ENCODE measurements at regions not wholly inside any gene's neighbourhood (a gene's known extent, or its start where the extent isn't known, plus 50 kb on each side); places are given as distances from the start of the nearest gene placed in this dataset.

DNA sequence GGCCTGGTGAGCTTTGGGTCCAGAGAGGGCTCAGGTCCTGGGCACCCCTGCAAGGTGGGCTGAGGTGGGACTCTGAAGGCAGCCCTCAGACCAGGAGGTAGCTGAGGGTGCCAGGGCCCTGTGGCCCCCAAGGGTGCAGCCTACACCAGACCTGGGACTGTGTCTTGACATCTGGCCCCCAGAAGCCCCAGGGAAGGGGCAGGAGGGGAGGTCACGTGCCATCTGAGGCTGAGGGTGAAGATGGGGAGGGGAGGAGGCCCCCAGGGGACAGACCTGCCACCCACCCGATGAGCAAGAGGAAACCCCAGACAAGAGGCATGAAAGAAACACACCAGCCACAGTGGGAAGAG, 520.2 kb downstream of the BRD1 start:
- no peak for DNase-seq

DNA sequence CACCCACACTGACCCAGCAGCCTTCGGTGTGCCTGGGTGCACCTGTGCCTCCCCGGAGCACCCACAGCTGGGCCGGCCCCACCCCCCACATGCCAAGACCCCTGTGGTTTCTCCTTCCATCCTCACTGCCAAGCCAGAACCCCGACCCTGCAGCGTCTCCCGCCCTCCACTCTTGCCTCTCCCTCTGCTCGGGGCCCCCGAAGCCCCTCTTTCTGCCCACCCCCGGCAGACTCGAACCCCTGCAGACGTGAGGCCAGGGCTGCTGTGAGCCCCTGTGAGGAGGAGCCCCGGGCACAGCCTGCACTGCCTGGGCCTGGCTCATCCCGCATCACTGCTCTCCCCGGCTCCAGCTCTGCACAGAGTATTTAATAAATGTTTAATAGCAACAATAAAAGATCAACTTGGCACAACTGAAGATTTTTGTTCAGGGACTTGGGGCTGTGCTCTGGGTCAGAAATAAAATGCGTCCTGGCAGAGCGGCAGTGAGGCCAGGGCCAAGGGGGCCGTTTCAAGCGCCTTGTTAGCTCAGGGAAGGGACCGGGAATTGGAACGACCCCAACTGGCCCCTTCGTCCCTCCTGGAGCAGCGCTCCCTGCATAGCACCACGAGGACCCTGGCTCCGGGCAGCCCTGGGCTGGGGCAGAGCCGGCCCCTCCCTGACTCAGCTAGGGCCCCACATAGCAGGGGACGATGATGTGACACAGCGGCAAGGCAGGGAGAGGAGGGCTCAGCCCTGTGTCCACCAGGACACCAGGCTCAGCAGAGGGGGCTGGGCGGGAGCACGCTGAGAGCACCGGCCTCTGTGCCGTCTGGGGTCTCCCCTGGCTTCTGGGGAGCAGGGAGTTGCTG, 520.8 kb downstream of the BRD1 start:
- no peak for DNase-seq

DNA sequence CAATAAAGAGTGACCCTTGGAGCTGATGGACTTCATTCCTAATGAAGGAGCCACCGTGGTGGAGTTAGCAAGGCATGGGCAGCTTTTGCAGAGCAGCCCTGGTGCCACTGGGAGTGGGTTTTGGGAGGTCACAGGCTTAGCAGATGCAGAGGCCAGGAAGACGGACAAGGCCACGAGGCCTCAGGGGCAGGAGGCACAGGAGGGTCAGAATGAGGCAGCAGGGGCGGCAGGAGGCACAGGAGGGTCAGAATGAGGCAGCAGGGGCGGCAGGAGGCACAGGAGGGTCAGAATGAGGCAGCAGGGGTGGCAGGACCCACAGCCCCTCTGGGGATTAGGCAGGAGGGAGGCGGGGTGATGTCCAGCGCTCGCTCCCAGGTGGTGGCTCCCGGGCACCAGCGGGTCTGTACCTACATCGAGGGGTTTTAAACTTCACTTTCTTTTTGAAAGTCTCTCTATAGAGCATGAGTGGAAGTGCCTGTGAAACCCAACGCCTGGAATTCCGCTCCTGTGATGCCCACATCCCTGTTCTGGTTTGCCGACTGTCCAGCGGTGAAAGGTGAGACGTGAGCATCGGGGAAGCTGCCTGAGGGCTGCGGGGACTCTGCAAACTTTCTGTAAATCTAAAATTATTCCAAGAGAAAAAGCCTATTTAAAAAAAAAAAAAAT, 521.6 kb downstream of the BRD1 start:
- no peak for DNase-seq

DNA sequence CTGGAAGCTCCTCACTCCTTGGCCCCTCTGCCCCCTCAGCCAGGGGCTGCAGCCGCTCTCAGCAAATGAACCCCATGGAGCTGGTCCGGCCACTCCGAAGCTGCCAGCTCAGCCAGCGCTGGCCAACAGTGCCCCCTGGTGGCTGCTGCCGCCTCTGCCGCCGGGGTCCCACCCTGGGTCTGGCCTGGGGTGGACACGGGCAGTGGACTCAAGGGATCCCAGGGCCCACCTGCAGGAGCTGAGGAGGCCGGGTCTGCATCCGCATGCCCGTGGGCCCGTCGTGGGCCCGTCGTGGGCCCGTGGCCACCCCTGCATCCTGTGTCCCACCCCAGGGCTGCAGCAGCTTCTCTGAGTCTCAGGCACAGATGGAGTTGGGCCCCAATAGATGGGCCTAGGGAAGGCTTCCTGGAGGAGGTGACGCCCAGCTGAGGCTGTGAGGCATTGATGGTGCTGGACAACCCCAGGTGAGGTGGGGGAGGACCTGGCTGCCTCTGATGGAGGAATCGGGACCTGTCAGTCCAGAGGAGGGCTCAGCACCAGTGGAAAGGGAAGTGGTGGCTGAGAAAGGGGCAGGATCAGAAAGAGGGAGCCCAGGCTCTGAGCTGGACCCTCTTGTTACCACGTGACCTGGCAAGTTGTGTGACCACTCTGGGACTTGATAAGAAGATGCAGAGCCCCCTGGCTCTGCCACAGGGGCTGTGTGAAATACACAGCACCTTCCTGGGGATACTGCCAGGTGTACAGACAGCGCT, 522.3 kb downstream of the BRD1 start:
- DNase-seq = peak; percentile 41

DNA sequence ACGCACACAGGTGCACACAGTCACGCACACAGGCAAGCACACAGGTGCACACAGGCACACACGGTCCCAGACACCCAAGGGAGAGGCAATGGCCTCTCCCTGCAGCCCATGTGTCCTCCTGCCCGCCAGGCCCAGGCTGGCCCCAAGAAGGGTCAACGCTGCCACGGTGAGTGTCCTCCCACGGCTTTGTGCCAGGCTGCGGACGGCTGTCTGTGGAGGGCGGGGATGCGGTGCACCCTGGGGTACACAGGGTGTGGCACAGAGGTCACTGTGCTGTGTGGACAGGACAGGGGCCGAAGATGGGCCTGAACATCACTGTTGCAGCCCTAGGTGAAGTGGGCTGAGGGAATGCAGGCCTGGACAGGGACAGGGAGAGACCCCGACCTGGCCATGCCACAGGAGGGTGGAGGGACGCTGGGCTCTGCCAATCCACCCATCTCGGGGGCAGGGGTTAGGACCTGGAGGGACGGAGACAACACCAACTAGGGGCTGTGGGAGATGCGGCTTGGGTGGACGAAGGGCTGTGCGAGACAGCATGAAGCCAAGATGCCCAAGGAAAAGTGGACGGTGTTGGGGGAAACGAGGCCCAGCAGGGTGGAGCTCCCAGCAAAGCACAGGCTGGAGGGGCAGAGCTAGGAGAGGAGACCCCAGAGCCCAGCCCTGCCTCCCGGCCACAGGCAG, 523.8 kb downstream of the BRD1 start:
- no peak for DNase-seq

DNA sequence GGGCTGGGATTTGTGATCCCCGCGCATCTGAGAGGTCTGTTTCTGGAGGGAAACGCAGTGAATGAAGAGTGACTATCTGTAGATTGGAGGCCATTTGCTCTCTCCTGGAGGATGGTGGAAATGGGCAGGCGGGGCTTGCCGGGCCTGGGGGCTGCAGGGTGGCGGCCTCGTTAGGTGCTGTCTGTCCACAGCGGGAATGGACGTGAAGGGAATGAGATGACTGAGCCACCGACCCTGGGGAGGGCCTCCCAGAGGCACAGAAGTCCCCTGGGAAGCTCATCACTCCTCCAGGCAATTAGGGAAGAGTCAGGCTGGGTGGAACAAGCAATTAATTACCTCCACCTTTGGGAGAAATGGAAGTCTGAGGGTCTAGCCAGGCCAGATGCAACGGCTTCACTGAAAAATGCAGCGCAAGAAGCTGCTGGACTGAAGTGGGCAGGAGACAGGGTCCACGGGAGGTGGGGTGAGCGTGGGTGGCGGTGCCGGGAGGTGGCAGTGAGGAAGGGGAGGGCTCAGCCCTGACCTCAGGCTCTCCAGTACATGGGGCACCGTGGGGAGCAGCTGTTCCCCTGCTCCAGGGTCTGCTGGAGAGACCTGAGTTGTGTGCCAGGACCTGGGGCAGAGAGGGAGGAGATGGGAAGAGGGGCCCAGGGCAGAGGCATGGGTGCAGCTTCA, 524.5 kb downstream of the BRD1 start:
- DNase-seq = no peak

DNA sequence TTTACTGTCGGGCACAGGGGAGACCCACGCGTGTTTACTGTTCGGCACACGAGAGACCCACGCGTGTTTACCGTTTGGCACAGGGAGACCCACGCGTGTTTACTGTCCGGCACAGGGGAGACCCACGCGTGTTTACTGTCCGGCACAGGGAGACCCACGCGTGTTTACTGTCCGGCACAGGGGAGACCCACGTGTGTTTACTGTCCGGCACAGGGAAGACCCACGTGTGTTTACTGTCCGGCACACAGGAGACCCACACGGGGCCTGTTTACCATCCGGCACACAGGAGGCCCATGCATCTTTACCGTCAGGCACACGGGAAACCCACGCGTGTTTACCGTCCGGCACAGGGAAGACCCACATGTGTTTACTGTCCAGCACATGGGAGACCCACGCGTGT, 525.1 kb downstream of the BRD1 start:
- no peak for DNase-seq

DNA sequence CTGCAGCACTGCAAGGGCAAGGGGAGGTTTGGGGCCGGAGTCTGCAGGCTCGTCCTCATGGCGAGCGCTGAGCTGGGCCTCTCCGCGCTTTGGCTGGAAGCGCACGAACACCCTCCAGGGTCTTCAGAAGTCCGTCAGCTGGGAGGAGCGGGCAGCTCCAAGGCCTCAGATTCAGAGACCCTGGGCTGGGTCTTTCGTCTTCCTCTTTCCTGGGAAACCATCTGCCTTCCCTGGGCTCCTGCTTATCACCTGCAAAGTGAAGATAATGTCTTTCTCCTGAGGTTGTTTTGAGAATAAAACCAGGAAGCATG, 525.6 kb downstream of the BRD1 start:
- no peak for DNase-seq

DNA sequence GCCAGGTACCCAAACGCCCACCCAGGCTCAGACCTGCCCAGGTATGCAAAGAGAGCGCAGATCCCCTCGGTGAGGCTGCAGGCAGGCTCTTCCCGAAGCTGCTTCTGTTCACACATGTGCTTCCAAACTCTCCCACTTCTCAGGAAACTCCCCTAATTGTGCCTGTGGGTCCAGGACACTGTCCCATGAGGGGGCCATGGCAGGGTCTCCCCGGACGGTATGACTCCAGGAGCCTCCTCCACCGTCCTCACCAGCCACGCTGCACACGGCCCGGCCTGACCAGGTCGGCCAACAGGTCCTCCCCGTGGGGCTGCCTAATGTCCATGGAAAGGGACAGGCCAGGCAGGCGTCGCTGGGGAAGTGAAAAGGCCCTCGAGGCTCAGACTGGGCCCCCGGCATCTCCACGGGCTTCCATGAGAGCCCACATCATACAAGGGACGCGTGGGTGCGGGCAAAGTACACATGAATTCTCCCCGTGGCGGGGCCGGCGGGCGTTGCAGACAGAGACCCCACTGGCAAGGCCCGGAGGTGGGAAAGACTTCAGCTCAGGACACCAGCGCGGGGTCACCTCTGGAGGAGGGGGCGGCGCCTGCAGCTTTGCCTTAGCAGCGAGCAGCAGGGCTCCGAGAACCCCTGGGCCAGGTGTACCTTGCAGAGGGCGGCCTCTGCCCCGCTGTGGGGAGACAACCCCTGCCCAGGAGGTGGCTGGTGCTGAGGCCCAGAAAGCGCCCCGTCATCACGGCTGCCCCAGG, 526.1 kb downstream of the BRD1 start:
- DNase-seq = no peak

DNA sequence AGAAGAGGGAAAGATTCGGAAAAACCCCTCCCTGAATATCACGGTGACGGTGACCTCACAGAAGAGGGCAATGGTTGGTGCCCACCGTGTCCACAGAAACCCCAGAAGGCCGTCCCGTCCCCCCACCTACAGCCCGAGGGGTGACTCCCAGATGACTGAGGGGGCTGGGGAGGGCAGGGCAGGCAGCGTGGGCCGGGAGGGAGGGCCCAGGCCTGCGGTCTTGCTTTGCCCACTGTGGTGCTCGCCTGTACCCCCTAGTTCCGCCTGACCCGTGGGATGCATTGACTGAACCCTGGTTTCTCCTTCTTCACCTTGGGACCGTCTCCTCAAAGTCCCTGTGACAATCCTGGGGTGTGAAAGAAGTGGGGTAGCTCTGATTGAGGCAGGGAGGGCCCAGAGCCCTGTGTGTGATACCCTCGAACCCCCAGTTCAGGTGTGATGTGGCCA, 526.7 kb downstream of the BRD1 start:
- no peak for DNase-seq

DNA sequence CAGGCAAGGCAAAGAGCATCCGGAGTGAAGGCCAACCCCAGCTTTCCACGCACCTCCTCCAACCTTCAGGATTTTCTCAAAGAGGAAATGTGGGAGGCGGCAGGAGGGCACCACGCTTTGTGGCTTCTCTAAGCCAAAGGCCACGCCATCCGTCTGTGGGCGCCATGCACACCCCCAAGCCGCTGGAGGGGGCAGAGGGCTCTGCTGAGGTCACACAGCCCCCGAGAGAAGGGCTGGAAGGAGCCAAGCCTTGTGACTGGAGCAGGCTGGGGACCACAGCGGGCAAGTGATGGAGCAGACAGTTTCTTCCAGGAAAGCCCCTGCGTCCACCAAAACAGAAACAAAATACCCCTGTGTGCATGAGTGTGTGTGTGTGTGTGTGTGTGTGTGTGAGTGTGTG, 527.4 kb downstream of the BRD1 start:
- DNase-seq = no peak

DNA sequence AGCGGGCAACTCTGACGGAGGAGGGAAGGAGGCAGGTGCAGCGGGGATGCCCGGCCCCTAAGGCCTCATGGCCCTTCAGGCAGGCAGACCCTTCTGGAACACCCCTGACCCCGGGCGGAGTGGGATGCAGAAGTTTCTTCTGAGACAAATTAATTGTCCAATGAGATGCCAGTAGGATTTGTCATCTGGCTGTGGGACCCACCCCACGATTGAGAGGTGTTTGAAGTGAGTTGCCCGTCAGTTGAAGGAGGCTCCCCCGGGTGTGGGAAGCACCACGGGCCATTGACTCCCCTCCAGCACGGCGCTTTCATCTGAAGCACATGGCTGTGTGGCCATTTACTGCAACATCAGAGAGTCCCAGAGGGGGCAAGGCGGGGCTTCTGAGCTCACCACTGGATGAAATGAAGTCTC, 527.8 kb downstream of the BRD1 start:
- no peak for DNase-seq

DNA sequence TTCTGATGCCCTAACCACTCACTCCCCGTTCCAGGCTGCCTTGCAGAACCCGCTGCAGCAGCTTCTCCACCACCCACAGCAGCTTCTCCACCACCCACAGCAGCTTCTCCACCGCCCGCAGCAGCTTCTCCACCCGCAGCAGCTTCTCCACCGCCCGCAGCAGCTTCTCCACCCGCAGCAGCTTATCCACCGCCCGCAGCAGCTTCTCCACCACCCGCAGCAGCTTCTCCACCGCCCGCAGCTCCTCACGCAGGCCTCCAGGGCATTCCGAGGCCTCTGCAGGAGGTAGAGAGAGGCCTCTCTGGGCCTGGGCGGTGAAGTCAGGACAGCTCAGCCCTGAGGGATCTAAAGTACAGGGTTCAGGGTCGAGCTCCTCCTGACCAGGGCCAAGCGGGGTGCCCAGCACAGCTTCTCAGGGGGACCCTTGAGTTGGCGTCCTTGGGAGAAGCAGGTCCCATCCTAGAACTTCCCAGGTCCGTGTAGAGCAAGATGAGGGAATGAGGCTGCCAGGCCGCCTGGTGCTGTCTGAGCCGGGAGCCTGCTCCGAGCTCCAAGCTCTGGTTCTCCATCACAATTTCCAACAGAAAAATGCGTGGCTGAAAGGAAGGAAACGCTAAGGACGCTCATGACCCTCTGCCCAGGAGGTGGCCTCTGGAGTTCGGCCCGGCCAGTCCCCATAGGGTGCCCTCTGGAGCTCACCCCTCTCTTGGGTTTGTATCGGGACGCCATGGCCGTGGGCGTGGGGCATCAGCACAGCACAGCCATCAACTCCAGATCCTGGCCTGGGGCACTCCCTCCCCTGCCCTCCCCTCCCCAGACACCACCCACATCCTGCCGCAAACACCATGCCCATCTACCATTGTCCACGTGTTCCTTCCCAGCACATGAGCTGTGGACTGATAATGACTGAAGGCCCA, 528.6 kb downstream of the BRD1 start:
- no peak for DNase-seq

DNA sequence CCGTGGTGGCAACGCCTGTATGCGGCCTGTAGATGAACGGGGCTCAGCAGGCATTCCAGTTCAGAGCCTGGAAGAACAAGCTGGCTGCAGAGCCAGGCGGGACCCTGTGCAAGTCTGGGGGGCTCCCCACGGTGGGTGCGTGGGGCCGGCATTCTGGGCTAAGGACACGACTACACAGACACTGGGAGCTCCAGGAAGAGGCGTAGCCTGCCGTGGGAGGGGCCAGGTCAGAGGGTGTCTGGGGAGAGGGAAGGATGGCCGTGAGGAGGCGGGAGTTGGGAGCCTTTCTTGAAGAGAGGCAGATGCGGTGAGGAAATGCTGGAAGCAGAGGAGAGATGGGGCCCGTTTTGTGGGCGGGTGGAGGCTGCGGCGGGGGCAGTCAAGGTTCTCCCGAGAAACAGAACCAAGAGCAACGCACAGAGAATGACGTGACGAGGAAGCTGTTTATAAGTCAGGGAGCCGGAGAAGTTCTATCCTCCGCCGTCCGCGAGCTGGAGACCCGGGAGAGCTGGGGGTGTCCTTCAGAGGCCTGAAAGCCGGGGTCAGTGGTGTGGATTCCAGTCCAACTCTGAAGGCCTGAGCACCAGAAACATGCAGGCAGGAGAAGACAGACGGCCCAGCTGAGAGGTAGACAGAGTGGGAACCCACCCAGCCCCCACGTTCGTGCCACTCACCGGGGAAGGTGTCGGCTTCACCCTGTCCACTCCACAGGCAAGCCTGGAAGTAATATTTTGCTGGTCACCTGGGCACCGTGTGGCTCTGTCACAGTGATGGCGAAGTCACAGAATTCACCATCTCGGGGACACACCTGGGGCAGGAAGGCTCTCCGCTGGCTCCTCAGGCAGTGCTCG, 529.6 kb downstream of the BRD1 start:
- no peak for DNase-seq

DNA sequence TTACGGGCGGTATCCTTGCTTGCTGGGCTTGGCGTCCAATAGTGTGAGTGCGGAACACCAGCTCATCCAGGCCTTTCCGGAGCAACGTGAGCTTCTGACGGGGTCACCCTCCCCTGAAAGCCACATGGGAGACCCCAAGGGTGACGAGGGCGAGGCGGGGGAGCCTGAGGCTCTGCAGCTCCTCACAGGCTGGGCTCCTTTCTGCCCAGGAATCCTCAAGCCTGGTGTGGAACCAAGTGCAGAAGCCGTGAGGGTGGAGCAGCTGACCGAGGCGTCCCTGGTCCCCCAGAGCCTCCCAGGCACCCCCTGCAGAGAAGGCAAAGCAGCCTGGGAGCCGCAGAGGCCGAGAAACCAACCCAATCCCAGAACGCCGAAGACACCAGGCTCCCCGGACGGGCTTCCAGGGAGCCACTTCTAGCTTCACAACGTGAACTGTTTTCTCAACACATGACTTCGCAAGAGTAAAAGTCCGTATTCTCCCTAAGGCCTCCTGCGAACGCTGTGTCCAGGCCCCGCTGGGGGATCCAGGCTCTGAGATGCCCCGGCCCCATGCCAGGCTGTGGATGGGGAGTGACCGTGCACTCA, 530.3 kb downstream of the BRD1 start:
- DNase-seq = no peak

DNA sequence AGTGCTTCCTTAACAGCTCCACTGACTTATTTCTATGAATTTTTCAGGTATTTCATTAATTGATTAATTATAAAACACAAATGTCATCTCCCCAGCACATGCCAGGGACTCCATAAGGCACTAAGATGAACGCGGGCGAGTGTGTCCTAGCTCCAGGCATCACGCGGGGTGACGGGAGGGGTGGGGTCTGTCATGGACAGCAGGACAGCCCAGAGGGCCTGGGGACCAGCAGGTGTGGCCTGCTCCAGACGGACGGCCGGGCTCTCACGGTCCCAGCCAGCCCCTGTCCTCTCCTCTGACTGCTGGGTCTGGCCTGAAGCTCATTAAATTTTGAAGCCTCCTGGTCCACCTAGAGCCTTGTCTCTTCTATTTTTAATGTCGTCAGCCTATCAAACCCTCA, 531.1 kb downstream of the BRD1 start:
- no peak for DNase-seq

DNA sequence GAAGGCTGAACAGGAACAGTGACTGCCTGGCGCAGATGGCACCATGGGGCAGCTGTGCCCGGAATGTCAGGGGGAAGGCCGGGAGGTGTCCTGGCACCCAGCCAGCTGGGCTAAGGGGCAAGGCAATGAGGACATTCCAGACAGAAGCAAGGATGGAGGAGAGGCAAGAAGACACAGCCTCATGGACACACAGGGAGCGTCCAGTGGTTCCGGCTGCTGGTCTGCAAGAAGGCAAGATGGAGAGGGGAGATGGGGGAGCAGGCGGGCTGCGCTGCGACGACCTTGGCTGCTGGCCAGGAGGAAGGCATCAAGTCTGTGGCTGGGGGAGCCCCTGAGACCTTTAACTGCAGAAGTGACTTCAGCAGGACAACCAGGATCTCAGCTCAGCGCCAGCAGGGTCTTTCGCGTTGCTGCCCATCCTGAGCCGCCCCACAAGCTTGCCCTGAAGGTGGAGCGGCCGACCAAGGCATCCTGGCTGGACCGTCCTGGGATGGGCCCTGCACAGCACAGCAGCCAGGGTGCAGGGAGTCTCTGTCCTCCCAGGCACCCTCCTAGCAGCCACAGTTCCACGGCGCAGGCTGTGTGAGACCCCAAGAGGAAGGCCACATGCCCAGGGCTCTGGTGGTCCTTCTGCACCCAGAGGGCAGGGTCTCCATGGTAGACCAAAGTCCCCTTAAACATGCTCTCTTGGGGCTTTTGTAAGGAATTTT, 531.7 kb downstream of the BRD1 start:
- no peak for DNase-seq

DNA sequence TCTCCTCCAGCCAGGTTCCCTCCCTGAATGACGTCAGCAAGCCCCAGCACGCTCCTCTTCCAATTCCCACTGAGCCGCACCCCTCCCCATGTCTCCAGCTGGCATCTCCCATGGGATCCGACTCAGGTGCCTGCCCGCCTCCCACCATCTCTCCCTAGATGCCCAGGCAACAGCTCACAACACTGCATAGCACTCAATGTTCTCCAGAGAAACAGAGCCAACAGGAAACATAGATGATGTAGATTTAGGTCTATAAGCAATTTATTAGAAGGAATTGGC, 532.3 kb downstream of the BRD1 start:
- no peak for DNase-seq

All from dermis blood vessel endothelial cell (primary cell).